HEK293 (cell line): ENCODE measurements at regions not wholly inside any gene's neighbourhood (a gene's known extent, or its start where the extent isn't known, plus 50 kb on each side); places are given as distances from the start of the nearest gene placed in this dataset.

Experiments used
- CTCF ChIA-PET: fragments of 350-600 bp; formaldehyde crosslinking; extraction: SDS; loops from one replicate; lab custom pipeline; 2021; ENCODE audit warnings: antibody characterized with exemption; lab: Yijun Ruan, JAX
- POLR2A ChIA-PET: fragments of 300-600 bp; formaldehyde crosslinking; extraction: SDS; loops from one replicate; lab custom pipeline; 2020; ENCODE audit warnings: antibody characterized with exemption, inconsistent platforms; lab: Yijun Ruan, JAX
- H3K27ac ChIP-seq: fragments of 200-500 bp; sonication (Bioruptor generic); 2 replicates; pipeline ENCODE4 v1.5.1; 2014; ENCODE audit warnings: low read depth, low read length, control low read depth, inconsistent platforms; ENCODE audit errors: extremely low read depth
- H3K36me3 ChIP-seq, 2 experiments: fragments of 200-500 bp in 1 of 2; sonication (Bioruptor generic) in 1 of 2; 1 replicate in 1 of 2; 2 replicates in 1 of 2; pipeline ENCODE4 v1.5.1; 2014 to 2017; ENCODE audit warnings: inconsistent platforms in 2 of 2, low read length in 2 of 2; ENCODE audit not compliant: control insufficient read depth in 2 of 2, insufficient read depth in 1 of 2
- H3K4me1 ChIP-seq: fragments of 200-500 bp; sonication (Bioruptor generic); 2 replicates; pipeline ENCODE4 v1.5.1; 2014; ENCODE audit warnings: mild to moderate bottlenecking, low read length, inconsistent platforms; ENCODE audit not compliant: control insufficient read depth, insufficient read depth
- H3K4me3 ChIP-seq: 2 replicates; pipeline ENCODE4 v1.5.1; 2011; ENCODE audit warnings: low read depth, mild to moderate bottlenecking, control low read depth, low read length, moderate library complexity
- H3K9me3 ChIP-seq: fragments of 200-500 bp; sonication (Bioruptor generic); 2 replicates; pipeline ENCODE4 v1.5.1; 2014; ENCODE audit warnings: low read depth, low read length, inconsistent platforms; ENCODE audit not compliant: control insufficient read depth, insufficient read depth
- EGR2 ChIP-seq: fragments of 450-650 bp; formaldehyde crosslinking; IDR thresholded peaks from 2 replicates; pipeline ENCODE4 v1.5.1; 2016; ENCODE audit warnings: low read depth, missing biosample characterization, missing genetic modification characterization
- HIC1 ChIP-seq: fragments of 450-650 bp; formaldehyde crosslinking; IDR thresholded peaks from 2 replicates; pipeline ENCODE4 v1.5.1; 2016; ENCODE audit warnings: missing biosample characterization, missing genetic modification characterization
- PRDM1 ChIP-seq: fragments of 450-650 bp; formaldehyde crosslinking; IDR thresholded peaks from 2 replicates; pipeline ENCODE4; 2016; ENCODE audit warnings: missing biosample characterization, missing genetic modification characterization
- WT1 ChIP-seq: fragments of 450-650 bp; formaldehyde crosslinking; IDR thresholded peaks from 2 replicates; pipeline ENCODE4 v1.5.1; 2016; ENCODE audit warnings: missing biosample characterization, missing genetic modification characterization
- ZBTB20 ChIP-seq: fragments of 450-650 bp; formaldehyde crosslinking; IDR thresholded peaks from 2 replicates; pipeline ENCODE4 v1.5.1; 2016; ENCODE audit warnings: missing biosample characterization, missing genetic modification characterization
- ZFP69B ChIP-seq: fragments of 450-650 bp; formaldehyde crosslinking; IDR thresholded peaks from 2 replicates; pipeline ENCODE4 v1.5.1; 2016; ENCODE audit warnings: missing biosample characterization, missing genetic modification characterization
- ZIC2 ChIP-seq: fragments of 450-650 bp; formaldehyde crosslinking; IDR thresholded peaks from 2 replicates; pipeline ENCODE4 v1.5.1; 2016; ENCODE audit warnings: missing biosample characterization, missing genetic modification characterization
- ZNF132 ChIP-seq: fragments of 450-650 bp; formaldehyde crosslinking; IDR thresholded peaks from 2 replicates; pipeline ENCODE4 v1.5.1; 2017; ENCODE audit warnings: missing biosample characterization, missing genetic modification characterization, borderline replicate concordance
- ZNF157 ChIP-seq: fragments of 450-650 bp; formaldehyde crosslinking; IDR thresholded peaks from 2 replicates; pipeline ENCODE4 v1.5.1; 2016; ENCODE audit warnings: missing biosample characterization, missing genetic modification characterization
- ZNF558 ChIP-seq: fragments of 450-650 bp; formaldehyde crosslinking; IDR thresholded peaks from 2 replicates; pipeline ENCODE4 v1.5.1; 2016; ENCODE audit warnings: missing biosample characterization, missing genetic modification characterization
- ZNF623 ChIP-seq: fragments of 450-650 bp; formaldehyde crosslinking; IDR thresholded peaks from 2 replicates; pipeline ENCODE4 v1.5.1; 2016; ENCODE audit warnings: missing biosample characterization, missing genetic modification characterization
- ZNF660 ChIP-seq: fragments of 450-650 bp; IDR thresholded peaks from 2 replicates; pipeline ENCODE4 v1.5.1; 2018; ENCODE audit warnings: missing biosample characterization, mild to moderate bottlenecking, missing genetic modification characterization
- ZNF664 ChIP-seq: fragments of 450-650 bp; formaldehyde crosslinking; IDR thresholded peaks from 2 replicates; pipeline ENCODE4 v1.5.1; 2016; ENCODE audit warnings: missing biosample characterization, missing genetic modification characterization
- ZNF76 ChIP-seq: fragments of 450-650 bp; formaldehyde crosslinking; IDR thresholded peaks from 2 replicates; pipeline ENCODE4; 2016; ENCODE audit warnings: low read depth, missing biosample characterization, missing genetic modification characterization, borderline replicate concordance
- ZNF768 ChIP-seq: fragments of 450-650 bp; formaldehyde crosslinking; IDR thresholded peaks from 2 replicates; pipeline ENCODE4 v1.5.1; 2018; ENCODE audit warnings: missing biosample characterization, mild to moderate bottlenecking, missing genetic modification characterization
- ZNF785 ChIP-seq: fragments of 450-650 bp; formaldehyde crosslinking; IDR thresholded peaks from 2 replicates; pipeline ENCODE4 v1.5.1; 2016; ENCODE audit warnings: missing biosample characterization, missing genetic modification characterization
- TF ChIP-seq, protein P1 (sequence below): fragments of 450-650 bp; formaldehyde crosslinking; IDR thresholded peaks from 2 replicates; pipeline ENCODE4 v1.5.1; 2016; ENCODE audit warnings: missing biosample characterization, missing genetic modification characterization, low read depth
- TF ChIP-seq, protein P2 (sequence below): fragments of 450-650 bp; formaldehyde crosslinking; IDR thresholded peaks from 2 replicates; pipeline ENCODE4 v1.5.1; 2016; ENCODE audit warnings: missing biosample characterization, missing genetic modification characterization

GRCh38 chr5:172572440-172572839 is 68.6 kb upstream of the NEURL1B start:
- ChIA-PET CTCF (no interaction called here), POLR2A (no interaction called here)
- Histone ChIP-seq H3K4me3 (no peak overlapping the region), H3K4me1 (no peaks in the 10 kb centered on the region), H3K9me3 (no peaks in the 10 kb centered on the region), H3K27ac (no peak overlapping the region), H3K36me3 (no peaks in the 10 kb centered on the region)
- TF ChIP-seq, protein P1, sequence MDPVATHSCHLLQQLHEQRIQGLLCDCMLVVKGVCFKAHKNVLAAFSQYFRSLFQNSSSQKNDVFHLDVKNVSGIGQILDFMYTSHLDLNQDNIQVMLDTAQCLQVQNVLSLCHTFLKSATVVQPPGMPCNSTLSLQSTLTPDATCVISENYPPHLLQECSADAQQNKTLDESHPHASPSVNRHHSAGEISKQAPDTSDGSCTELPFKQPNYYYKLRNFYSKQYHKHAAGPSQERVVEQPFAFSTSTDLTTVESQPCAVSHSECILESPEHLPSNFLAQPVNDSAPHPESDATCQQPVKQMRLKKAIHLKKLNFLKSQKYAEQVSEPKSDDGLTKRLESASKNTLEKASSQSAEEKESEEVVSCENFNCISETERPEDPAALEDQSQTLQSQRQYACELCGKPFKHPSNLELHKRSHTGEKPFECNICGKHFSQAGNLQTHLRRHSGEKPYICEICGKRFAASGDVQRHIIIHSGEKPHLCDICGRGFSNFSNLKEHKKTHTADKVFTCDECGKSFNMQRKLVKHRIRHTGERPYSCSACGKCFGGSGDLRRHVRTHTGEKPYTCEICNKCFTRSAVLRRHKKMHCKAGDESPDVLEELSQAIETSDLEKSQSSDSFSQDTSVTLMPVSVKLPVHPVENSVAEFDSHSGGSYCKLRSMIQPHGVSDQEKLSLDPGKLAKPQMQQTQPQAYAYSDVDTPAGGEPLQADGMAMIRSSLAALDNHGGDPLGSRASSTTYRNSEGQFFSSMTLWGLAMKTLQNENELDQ (tag by site-specific recombination) = no peak
- peak; percentile 64 for TF ChIP-seq ZIC2

GRCh38 chr5:172571892-172572291 is 69.2 kb upstream of the NEURL1B start:
- Histone ChIP-seq H3K9me3 (no peaks in the 10 kb centered on the region), H3K27ac (no peak overlapping the region), H3K4me1 (no peaks in the 10 kb centered on the region)
- ChIA-PET POLR2A (no interaction called here), CTCF (interaction anchor here (0.8 kb wide), 1 partner anchor 14 kb away, joined by 4 read pairs; no protein-coding TSS in a partner anchor)
- peak; percentile 69; the same call in 1 of the 2 replicates for TF ChIP-seq ZNF660 (tag by site-specific recombination)
- no peak for TF ChIP-seq PRDM1 (tag by site-specific recombination)
- no peak for TF ChIP-seq ZBTB20 (tag by site-specific recombination)
- no peak for TF ChIP-seq ZNF132
- no peak for TF ChIP-seq ZNF76 (tag by site-specific recombination)
- TF ChIP-seq ZNF664 (tag by site-specific recombination) = peak; percentile 57; the same call in 1 of the 2 replicates
- TF ChIP-seq ZNF157 (tag by site-specific recombination) = no peak
- no peak for TF ChIP-seq ZFP69B (tag by site-specific recombination)
- TF ChIP-seq ZNF768 = peak; percentile 63
- TF ChIP-seq EGR2 (tag by site-specific recombination) = no peak
- TF ChIP-seq, all 188 proteins: peak for 3
- Histone ChIP-seq H3K36me3 (no peaks in the 10 kb centered on the region), H3K4me3 (no peak overlapping the region)

DNA sequence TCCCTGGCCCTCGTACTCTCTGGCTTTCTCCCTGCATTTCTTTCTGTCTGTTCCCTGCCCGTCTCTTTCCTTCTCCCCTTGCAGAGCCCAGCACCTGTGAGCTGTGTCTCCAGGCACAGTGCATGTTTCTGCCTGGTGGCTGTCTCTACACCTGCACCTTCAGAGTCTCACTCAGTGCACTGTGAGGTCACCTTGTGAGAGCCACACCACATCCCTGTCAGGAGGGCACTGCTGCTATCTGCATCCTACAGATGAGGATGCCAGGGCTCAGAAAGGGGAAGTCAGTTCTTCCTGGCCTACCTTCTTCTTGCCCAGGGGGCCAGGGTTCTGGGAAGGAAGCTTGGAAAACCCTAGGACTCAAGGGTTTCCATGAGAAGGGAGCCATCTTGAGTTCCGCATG is 69.7 kb upstream of the NEURL1B start:
- no peak overlapping the region for H3K27ac ChIP-seq
- H3K9me3 ChIP-seq = no peaks in the 10 kb centered on the region
- ChIA-PET CTCF (interaction anchor here (0.8 kb wide), 1 partner anchor 14 kb away, joined by 4 read pairs; no protein-coding TSS in a partner anchor), POLR2A (no interaction called here)
- H3K4me3 ChIP-seq = no peak overlapping the region
- TF ChIP-seq ZNF785 (tag by site-specific recombination) = no peak
- no peak for TF ChIP-seq ZNF558 (tag by site-specific recombination)
- TF ChIP-seq HIC1 (tag by site-specific recombination) = no peak
- TF ChIP-seq WT1 (tag by site-specific recombination) = no peak
- TF ChIP-seq ZNF623 (tag by site-specific recombination) = no peak
- TF ChIP-seq, protein P2, sequence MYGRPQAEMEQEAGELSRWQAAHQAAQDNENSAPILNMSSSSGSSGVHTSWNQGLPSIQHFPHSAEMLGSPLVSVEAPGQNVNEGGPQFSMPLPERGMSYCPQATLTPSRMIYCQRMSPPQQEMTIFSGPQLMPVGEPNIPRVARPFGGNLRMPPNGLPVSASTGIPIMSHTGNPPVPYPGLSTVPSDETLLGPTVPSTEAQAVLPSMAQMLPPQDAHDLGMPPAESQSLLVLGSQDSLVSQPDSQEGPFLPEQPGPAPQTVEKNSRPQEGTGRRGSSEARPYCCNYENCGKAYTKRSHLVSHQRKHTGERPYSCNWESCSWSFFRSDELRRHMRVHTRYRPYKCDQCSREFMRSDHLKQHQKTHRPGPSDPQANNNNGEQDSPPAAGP (tag by site-specific recombination) = no peak
- no peaks in the 10 kb centered on the region for H3K4me1 ChIP-seq
- no peaks in the 10 kb centered on the region for H3K36me3 ChIP-seq
